A673 (cell line): ENCODE measurements at regions not wholly inside any gene's neighbourhood (a gene's known extent, or its start where the extent isn't known, plus 50 kb on each side); places are given as distances from the start of the nearest gene placed in this dataset.

Source experiments
- BruUV-seq: library from RNA; stranded (reverse); fragments of 400-500 nt; replicated peaks from 2 replicates; lab custom pipeline; 2021; lab: Mats Ljungman, UMichigan
- CTCF ChIA-PET: fragments of 300-600 bp; sonication (Branson Sonifier 250); formaldehyde crosslinking; loops from one replicate; lab custom pipeline; 2022; ENCODE audit warnings: antibody characterized with exemption; lab: Charles Lee
- POLR2A ChIA-PET: fragments of 300-600 bp; sonication (Branson Sonifier 250); formaldehyde crosslinking; loops from one replicate; lab custom pipeline; 2022; ENCODE audit warnings: antibody characterized with exemption; ENCODE audit not compliant: low non-redundant PET; lab: Charles Lee
- DNase-seq: peaks from one replicate; pipeline ENCODE4 v3.0.0-alpha.2; 2015; ENCODE audit warnings: low spot score
- H3K27ac ChIP-seq: fragments of 200-600 bp; sonication (generic); 2 replicates; pipeline ENCODE4 v1.5.1; 2016; ENCODE audit warnings: mixed run types, low read depth, mild to moderate bottlenecking, mixed read lengths, antibody characterized with exemption, low read length; ENCODE audit not compliant: poor library complexity, severe bottlenecking
- H3K27me3 ChIP-seq: fragments of 200-600 bp; sonication (generic); replicated peaks from 2 replicates; pipeline ENCODE4 v1.6.1; 2017; ENCODE audit warnings: mixed run types, low read depth, mild to moderate bottlenecking, mixed read lengths, antibody characterized with exemption, low read length; ENCODE audit not compliant: insufficient read depth, poor library complexity
- H3K36me3 ChIP-seq: fragments of 200-600 bp; sonication (generic); 2 replicates; pipeline ENCODE4 v1.6.1; 2016; ENCODE audit warnings: mixed run types, mild to moderate bottlenecking, mixed read lengths, antibody characterized with exemption, low read length; ENCODE audit not compliant: insufficient read depth, poor library complexity, severe bottlenecking
- H3K4me1 ChIP-seq: fragments of 200-600 bp; sonication (generic); 2 replicates; pipeline ENCODE4 v1.6.1; 2017; ENCODE audit warnings: mixed run types, mild to moderate bottlenecking, mixed read lengths, antibody characterized with exemption, low read length; ENCODE audit not compliant: insufficient read depth, poor library complexity, severe bottlenecking
- H3K4me3 ChIP-seq: fragments of 200-600 bp; sonication (generic); 2 replicates; pipeline ENCODE4 v1.5.1; 2016; ENCODE audit warnings: low read depth, mixed run types, mild to moderate bottlenecking, mixed read lengths, low read length; ENCODE audit not compliant: poor library complexity, severe bottlenecking
- H3K9me3 ChIP-seq: fragments of 200-600 bp; sonication (generic); 2 replicates; pipeline ENCODE4 v1.6.1; 2016; ENCODE audit warnings: mixed run types, low read depth, mild to moderate bottlenecking, mixed read lengths, antibody characterized with exemption, low read length; ENCODE audit not compliant: poor library complexity, severe bottlenecking
- CTCF ChIP-seq: fragments of 300-800, 200-600 bp; sonication (generic); conservative IDR thresholded peaks from 2 replicates; pipeline ENCODE4 v1.5.1; 2017; ENCODE audit warnings: low read depth, mild to moderate bottlenecking, antibody characterized with exemption, low read length, moderate library complexity, mixed read lengths
- EZH2 ChIP-seq: fragments of 200-600 bp; sonication (generic); IDR thresholded peaks from 2 replicates; pipeline ENCODE4 v1.6.1; 2017; ENCODE audit warnings: borderline replicate concordance, low read depth, mild to moderate bottlenecking, mixed read lengths, antibody characterized with exemption, low read length; ENCODE audit not compliant: poor library complexity, severe bottlenecking
- intact Hi-C: fragments of 100-400 bp; cut with micrococcal nuclease; formaldehyde crosslinking; loops from one replicate; pipeline ENCODE4 v1.10.0; 2022; ENCODE audit not compliant: unreplicated experiment

DNA sequence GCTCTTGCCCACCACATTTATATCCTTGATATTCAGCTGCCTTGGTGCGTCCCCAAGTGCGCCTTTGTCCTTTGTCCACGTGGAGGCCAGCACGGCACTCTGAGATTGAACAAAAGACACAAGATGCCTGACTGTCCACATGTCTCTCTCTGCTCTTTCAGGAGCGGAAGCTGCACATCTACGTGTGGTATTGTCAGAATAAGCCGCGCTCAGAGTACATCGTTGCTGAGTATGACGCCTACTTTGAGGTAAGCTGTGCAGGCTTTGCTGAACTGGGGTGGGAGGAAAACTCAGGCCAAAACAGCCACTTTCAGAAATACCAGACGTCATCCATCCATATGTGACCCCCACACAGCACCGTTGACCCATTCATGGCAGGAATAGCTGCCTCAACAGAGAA, 72.0 kb upstream of the UMPS start:
- no peak for DNase-seq
- Histone ChIP-seq H3K27ac (no peak overlapping the region), H3K9me3 (no peaks in the 10 kb centered on the region), H3K36me3 (peaks cover 7% of the 10 kb centered on the region), H3K4me1 (no peaks in the 10 kb centered on the region), H3K27me3 (no peaks in the 10 kb centered on the region), H3K4me3 (no peak overlapping the region)
- intact Hi-C loops, result no loop called here
- TF ChIP-seq CTCF (no peak), EZH2 (no peak)
- CTCF ChIA-PET, result no interaction called here
- POLR2A ChIA-PET, result no interaction called here
- no TSS peak for BruUV-seq

DNA sequence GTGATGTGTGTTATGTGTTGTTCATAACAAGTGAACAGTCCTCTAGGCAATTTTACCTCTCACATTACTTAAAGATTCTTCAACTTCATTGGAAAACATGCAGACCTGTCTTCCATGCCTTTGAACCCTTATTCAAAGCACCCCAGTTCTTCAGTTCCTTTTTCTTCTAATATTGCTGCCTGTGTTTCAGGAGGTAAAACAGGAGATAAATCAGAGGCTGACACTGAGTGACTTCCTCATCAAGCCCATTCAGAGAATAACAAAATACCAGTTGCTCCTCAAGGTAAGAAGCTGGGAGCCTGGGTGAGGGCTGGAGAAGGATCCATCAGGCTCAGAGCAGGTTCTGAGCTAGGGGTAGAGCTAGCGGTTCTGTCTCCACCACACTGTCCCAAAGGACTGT, 71.1 kb upstream of the UMPS start:
- Histone ChIP-seq H3K9me3 (no peaks in the 10 kb centered on the region), H3K36me3 (peaks cover 7% of the 10 kb centered on the region), H3K4me1 (no peaks in the 10 kb centered on the region), H3K27ac (no peak overlapping the region), H3K27me3 (no peaks in the 10 kb centered on the region), H3K4me3 (no peak overlapping the region)
- intact Hi-C loops, result no loop called here
- no TSS peak for BruUV-seq
- CTCF ChIA-PET, result no interaction called here
- POLR2A ChIA-PET, result no interaction called here
- no peak for TF ChIP-seq EZH2
- TF ChIP-seq CTCF, result no peak
- DNase-seq, result no peak

GRCh38 chr3:124660599-124660998, 69.7 kb upstream of the UMPS start:
- no peaks in the 10 kb centered on the region for H3K9me3 ChIP-seq
- peaks cover 7% of the 10 kb centered on the region for H3K36me3 ChIP-seq
- TF ChIP-seq CTCF (no peak), EZH2 (no peak)
- intact Hi-C loops, result no loop called here
- POLR2A ChIA-PET, result no interaction called here
- CTCF ChIA-PET, result interaction anchor here (0.8 kb wide), 1 partner anchor 208 kb away, joined by 5 read pairs; no protein-coding TSS in a partner anchor
- no peaks in the 10 kb centered on the region for H3K27me3 ChIP-seq
- BruUV-seq, result no TSS peak
- no peaks in the 10 kb centered on the region for H3K4me1 ChIP-seq
- no peak overlapping the region for H3K4me3 ChIP-seq
- H3K27ac ChIP-seq, result no peak overlapping the region
- DNase-seq, result no peak
